HFFc6 (cell line): ENCODE measurements at regions not wholly inside any gene's neighbourhood (a gene's known extent, or its start where the extent isn't known, plus 50 kb on each side); places are given as distances from the start of the nearest gene placed in this dataset.

Source experiments
- DNase-seq: peaks from one replicate; pipeline ENCODE4 v3.0.0-alpha.2; 2018
- H3K27ac Mint-ChIP-seq: 2 replicates; pipeline ENCODE4 v1.8.0; 2020; ENCODE audit warnings: mild to moderate bottlenecking, mixed read lengths
- H3K27me3 Mint-ChIP-seq: 2 replicates; pipeline ENCODE4 v1.8.0; 2021; ENCODE audit warnings: mild to moderate bottlenecking, moderate library complexity, mixed read lengths; ENCODE audit not compliant: insufficient read depth
- H3K36me3 Mint-ChIP-seq: 2 replicates; pipeline ENCODE4 v1.8.0; 2021; ENCODE audit warnings: low read depth, mixed read lengths
- H3K4me1 Mint-ChIP-seq: 2 replicates; pipeline ENCODE4 v1.8.0; 2020; ENCODE audit warnings: low read depth, mixed read lengths
- H3K4me3 Mint-ChIP-seq: 2 replicates; pipeline ENCODE4 v1.8.0; 2020; ENCODE audit warnings: mild to moderate bottlenecking, moderate library complexity, mixed read lengths
- H3K9me3 Mint-ChIP-seq: 2 replicates; pipeline ENCODE4 v1.8.0; 2020; ENCODE audit warnings: mild to moderate bottlenecking, mixed read lengths
- TF ChIP-seq, protein P1 (sequence below): fragments of 200-600 bp; sonication (generic); IDR thresholded peaks from 2 replicates; pipeline ENCODE4 v1.5.0; 2021; ENCODE audit warnings: antibody characterized with exemption, mild to moderate bottlenecking

GRCh38 chr2:220334871-220335590 is 707.6 kb downstream of the SLC4A3 start:
- H3K9me3 Mint-ChIP-seq, result peaks cover 8% of the 10 kb centered on the region; the same call in 1 of the 2 replicates
- H3K36me3 Mint-ChIP-seq, result peaks cover 7% of the 10 kb centered on the region; the same call in 1 of the 2 replicates
- TF ChIP-seq, protein P1, sequence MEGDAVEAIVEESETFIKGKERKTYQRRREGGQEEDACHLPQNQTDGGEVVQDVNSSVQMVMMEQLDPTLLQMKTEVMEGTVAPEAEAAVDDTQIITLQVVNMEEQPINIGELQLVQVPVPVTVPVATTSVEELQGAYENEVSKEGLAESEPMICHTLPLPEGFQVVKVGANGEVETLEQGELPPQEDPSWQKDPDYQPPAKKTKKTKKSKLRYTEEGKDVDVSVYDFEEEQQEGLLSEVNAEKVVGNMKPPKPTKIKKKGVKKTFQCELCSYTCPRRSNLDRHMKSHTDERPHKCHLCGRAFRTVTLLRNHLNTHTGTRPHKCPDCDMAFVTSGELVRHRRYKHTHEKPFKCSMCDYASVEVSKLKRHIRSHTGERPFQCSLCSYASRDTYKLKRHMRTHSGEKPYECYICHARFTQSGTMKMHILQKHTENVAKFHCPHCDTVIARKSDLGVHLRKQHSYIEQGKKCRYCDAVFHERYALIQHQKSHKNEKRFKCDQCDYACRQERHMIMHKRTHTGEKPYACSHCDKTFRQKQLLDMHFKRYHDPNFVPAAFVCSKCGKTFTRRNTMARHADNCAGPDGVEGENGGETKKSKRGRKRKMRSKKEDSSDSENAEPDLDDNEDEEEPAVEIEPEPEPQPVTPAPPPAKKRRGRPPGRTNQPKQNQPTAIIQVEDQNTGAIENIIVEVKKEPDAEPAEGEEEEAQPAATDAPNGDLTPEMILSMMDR, result no peak
- no peak overlapping the region for H3K27ac Mint-ChIP-seq
- no peak for DNase-seq
- H3K4me3 Mint-ChIP-seq, result no peak overlapping the region
- peaks cover 11% of the 10 kb centered on the region for H3K4me1 Mint-ChIP-seq
- no peaks in the 10 kb centered on the region; the same call in 1 of the 2 replicates for H3K27me3 Mint-ChIP-seq

DNA sequence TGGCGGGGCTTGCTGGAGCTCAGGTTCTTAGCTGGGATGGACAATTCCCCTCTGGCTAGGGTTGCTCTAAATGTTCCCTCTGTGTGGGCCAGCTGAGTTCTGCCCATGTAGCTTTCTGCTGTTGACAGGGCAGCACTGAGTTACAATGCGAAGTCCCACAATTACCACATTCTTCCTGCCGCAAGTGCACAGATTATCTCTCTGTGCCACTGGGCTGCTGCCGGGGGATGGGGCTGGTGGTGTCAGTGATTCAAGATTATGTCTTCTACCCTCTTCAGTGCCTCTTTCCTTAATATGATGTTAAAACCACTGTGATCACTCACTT is 708.1 kb downstream of the SLC4A3 start:
- no peak overlapping the region for H3K27ac Mint-ChIP-seq
- H3K9me3 Mint-ChIP-seq, result peaks cover 3% of the 10 kb centered on the region; the same call in 1 of the 2 replicates
- H3K4me1 Mint-ChIP-seq, result peaks cover 11% of the 10 kb centered on the region
- no peak for DNase-seq
- TF ChIP-seq, protein P1, result no peak
- no peaks in the 10 kb centered on the region; the same call in 1 of the 2 replicates for H3K27me3 Mint-ChIP-seq
- peaks cover 1% of the 10 kb centered on the region; the same call in 1 of the 2 replicates for H3K36me3 Mint-ChIP-seq
- no peak overlapping the region for H3K4me3 Mint-ChIP-seq

DNA sequence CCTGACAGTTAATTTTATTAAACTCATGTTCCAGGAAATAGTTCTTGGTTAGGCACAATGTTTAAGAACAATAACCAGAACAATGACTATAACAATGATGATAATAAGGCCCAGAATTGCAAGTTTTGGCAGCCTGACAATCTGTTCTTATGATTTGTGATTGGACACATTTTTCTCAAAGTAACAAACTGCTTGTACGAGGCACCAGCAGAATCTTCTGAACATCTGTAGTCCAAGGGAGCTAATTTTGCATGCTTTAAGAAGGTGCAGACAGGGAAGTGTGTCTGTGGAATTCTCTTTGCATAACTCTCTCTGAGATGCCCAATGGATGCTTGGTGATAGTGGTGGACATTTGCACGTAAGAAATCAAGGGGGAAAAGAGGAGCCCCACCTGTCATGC is 709.3 kb downstream of the SLC4A3 start:
- Mint-ChIP-seq H3K4me3 (no peak overlapping the region), H3K27ac (no peak overlapping the region), H3K27me3 (no peaks in the 10 kb centered on the region; the same call in none of the 2 replicates), H3K36me3 (no peaks in the 10 kb centered on the region), H3K4me1 (peaks cover 11% of the 10 kb centered on the region), H3K9me3 (no peaks in the 10 kb centered on the region)
- TF ChIP-seq, protein P1, result no peak
- DNase-seq, result no peak

DNA sequence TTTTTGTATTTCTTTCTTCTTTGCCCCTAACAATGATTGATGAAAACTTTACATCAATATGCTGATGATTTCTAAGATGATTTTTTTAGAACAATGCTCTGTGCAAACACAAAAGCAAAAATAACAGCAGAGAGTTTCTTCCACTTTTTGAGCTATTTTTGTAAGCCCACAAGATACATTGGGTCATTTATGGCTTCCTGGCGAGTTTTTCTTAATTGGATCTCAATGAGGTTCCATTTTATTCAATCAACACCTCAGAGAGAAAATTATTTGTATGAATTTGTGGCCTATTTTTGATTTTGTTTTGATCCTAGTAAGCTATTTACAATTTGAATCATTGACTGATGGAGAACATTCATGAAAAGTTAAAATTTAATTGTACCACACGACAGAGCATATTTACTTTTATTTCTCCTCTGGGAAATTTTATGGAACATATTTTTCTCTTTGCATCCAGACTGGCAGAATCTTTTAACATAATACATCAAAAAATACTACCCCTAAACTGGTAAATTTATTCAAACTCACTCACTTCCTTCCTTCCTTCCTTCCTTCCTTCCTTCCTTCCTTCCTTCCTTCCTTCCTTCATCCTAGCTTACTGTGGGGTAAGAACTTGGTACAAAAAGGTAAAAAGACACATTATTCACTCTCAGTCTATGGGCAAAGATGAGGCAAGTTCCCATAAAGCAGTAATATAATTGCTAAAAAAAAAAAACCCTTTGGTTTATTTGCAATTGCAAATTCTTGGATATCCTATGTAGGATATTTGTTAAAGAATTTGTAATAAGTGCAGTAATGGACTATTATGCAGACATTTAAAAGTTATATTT is 710.4 kb downstream of the SLC4A3 start:
- no peak for DNase-seq
- Mint-ChIP-seq H3K27me3 (no peaks in the 10 kb centered on the region; the same call in none of the 2 replicates), H3K4me3 (no peak overlapping the region), H3K4me1 (peaks cover 11% of the 10 kb centered on the region), H3K9me3 (no peaks in the 10 kb centered on the region), H3K27ac (no peak overlapping the region), H3K36me3 (no peaks in the 10 kb centered on the region)
- TF ChIP-seq, protein P1, result no peak

DNA sequence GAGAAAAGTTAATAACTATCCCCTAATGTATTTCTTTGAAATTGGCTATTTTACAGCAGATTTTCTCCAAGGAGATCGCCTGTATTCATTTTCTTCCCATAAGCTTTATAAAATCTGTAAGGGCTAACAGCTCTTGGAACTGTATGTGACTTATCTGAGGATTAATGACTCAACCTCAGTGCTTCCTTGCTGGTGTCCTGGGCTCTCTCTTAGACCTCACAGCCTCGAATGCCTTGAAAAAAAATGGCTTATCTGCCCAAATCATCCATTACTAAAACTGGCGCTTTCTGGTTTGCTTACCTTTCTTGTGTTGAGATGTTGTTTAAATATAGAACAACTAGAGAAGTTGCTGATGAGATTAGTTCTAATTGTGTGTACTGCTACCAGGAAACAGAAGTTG is 713.6 kb downstream of the SLC4A3 start:
- no peak overlapping the region for H3K27ac Mint-ChIP-seq
- DNase-seq, result no peak

More for the DNA sequence above, 713.6 kb downstream of the SLC4A3 start:
- H3K4me3 Mint-ChIP-seq, result no peak overlapping the region
- no peaks in the 10 kb centered on the region for H3K36me3 Mint-ChIP-seq
- H3K4me1 Mint-ChIP-seq, result no peaks in the 10 kb centered on the region
- no peaks in the 10 kb centered on the region; the same call in none of the 2 replicates for H3K27me3 Mint-ChIP-seq
- H3K9me3 Mint-ChIP-seq, result no peaks in the 10 kb centered on the region
- TF ChIP-seq, protein P1, result no peak
